B cell (primary cell): ENCODE measurements at regions not wholly inside any gene's neighbourhood (a gene's known extent, or its start where the extent isn't known, plus 50 kb on each side); places are given as distances from the start of the nearest gene placed in this dataset.

Experiments used
- ATAC-seq: fragments of 200-7000 bp; cut with Tn5 transposase; one replicate; pipeline ENCODE4 v1.10.0; 2021; ENCODE audit warnings: low read depth, mild to moderate bottlenecking, moderate number of reproducible peaks, moderate library complexity
- CTCF ChIA-PET: fragments of 350-600 bp; sonication (Branson Sonifier 250); formaldehyde crosslinking; loops from one replicate; lab custom pipeline; 2021; ENCODE audit warnings: antibody characterized with exemption, inconsistent platforms; lab: Charles Lee
- POLR2A ChIA-PET: fragments of 350-600 bp; sonication (Branson Sonifier 250); formaldehyde crosslinking; loops from one replicate; lab custom pipeline; 2021; ENCODE audit warnings: antibody characterized with exemption; lab: Charles Lee
- DNase-seq: peaks from one replicate; pipeline ENCODE4 v3.0.0; 2013
- H2AFZ ChIP-seq: 2 replicates; pipeline ENCODE4 v1.6.1; 2012; ENCODE audit warnings: mild to moderate bottlenecking, low read depth, low read length; ENCODE audit not compliant: insufficient read depth, poor library complexity, severe bottlenecking
- H3K27ac ChIP-seq, 2 donors: 1 replicate in 1 of 2; 2 replicates in 1 of 2; pipeline ENCODE4 v1.5.1; 2012 to 2013; ENCODE audit warnings: low read length in 2 of 2, mild to moderate bottlenecking in 2 of 2, moderate library complexity in 1 of 2
- H3K27me3 ChIP-seq, 4 experiments: fragments of 200-600 bp in 1 of 4; sonication (generic) in 1 of 4; replicated peaks in 1 of 4; 1 replicate in 2 of 4; 2 replicates in 2 of 4; pipeline versions ENCODE4 v1.6.1 to v1.7.0; 2013 to 2016; ENCODE audit warnings: low read length in 3 of 4, mild to moderate bottlenecking in 2 of 4, mixed read lengths in 1 of 4, moderate library complexity in 1 of 4; ENCODE audit not compliant: insufficient read depth in 4 of 4, control insufficient read depth in 3 of 4; ENCODE audit errors: control extremely low read depth in 1 of 4
- H3K36me3 ChIP-seq, 2 experiments: replicated peaks in 1 of 2; 1 replicate in 1 of 2; 2 replicates in 1 of 2; pipeline versions ENCODE4 v1.6.1 to v1.7.1; 2013; ENCODE audit warnings: low read length in 1 of 2; ENCODE audit not compliant: insufficient read depth in 2 of 2, control insufficient read depth in 1 of 2; ENCODE audit errors: control extremely low read depth in 1 of 2, extremely low read depth in 1 of 2
- H3K4me1 ChIP-seq, 2 donors: fragments of 200-600 bp in 1 of 2; sonication (generic) in 1 of 2; 1 replicate in 1 of 2; 2 replicates in 1 of 2; pipeline versions ENCODE4 v1.5.1 to v1.6.1; 2013 to 2017; ENCODE audit warnings: low read length in 2 of 2; ENCODE audit not compliant: control insufficient read depth in 2 of 2, insufficient read depth in 2 of 2
- H3K4me2 ChIP-seq: replicated peaks from 2 replicates; pipeline ENCODE3; 2012; ENCODE audit warnings: mild to moderate bottlenecking, low read depth, low read length; ENCODE audit not compliant: poor library complexity, severe bottlenecking
- H3K4me3 ChIP-seq, 5 experiments: fragments of 200-600 bp in 1 of 5; sonication (generic) in 1 of 5; 1 replicate in 3 of 5; 2 replicates in 2 of 5; pipeline versions ENCODE4 v1.5.1 to v1.7.0; 2011 to 2016; ENCODE audit warnings: low read length in 4 of 5, mild to moderate bottlenecking in 4 of 5, low read depth in 2 of 5, control low read depth in 1 of 5, moderate library complexity in 1 of 5; ENCODE audit not compliant: insufficient read depth in 1 of 5; ENCODE audit errors: control extremely low read depth in 1 of 5, extremely low read depth in 1 of 5
- H3K79me2 ChIP-seq: fragments of 200-600 bp; sonication (generic); one replicate; pipeline ENCODE4 v1.6.0; 2016; ENCODE audit warnings: low read length; ENCODE audit not compliant: control insufficient read depth, insufficient read depth
- H3K9ac ChIP-seq: fragments of 200-600 bp; sonication (generic); 2 replicates; pipeline ENCODE4 v1.6.1; 2017; ENCODE audit warnings: mild to moderate bottlenecking, low read length, moderate library complexity
- H3K9me3 ChIP-seq, 3 donors: one replicate each; pipeline versions ENCODE4 v1.6.1 to v1.7.1; 2013; ENCODE audit warnings: low read length in 2 of 3; ENCODE audit not compliant: control insufficient read depth in 2 of 3, insufficient read depth in 1 of 3; ENCODE audit errors: control extremely low read depth in 1 of 3
- H4K20me1 ChIP-seq: 2 replicates; pipeline ENCODE4 v1.6.0; 2012; ENCODE audit warnings: mild to moderate bottlenecking, low read length; ENCODE audit not compliant: insufficient read depth, control insufficient read depth, poor library complexity, severe bottlenecking
- H3K27ac Mint-ChIP-seq: one replicate; pipeline ENCODE4 v1.8.0; 2021; ENCODE audit warnings: mixed read lengths
- H3K27me3 Mint-ChIP-seq: one replicate; pipeline ENCODE4 v1.8.0; 2021; ENCODE audit warnings: mixed read lengths
- H3K4me1 Mint-ChIP-seq: one replicate; pipeline ENCODE4 v1.8.0; 2021; ENCODE audit warnings: mixed read lengths
- H3K4me3 Mint-ChIP-seq: one replicate; pipeline ENCODE4 v1.8.0; 2021; ENCODE audit warnings: mixed read lengths
- H3K9me3 Mint-ChIP-seq: one replicate; pipeline ENCODE4 v1.8.0; 2022; ENCODE audit warnings: mixed read lengths; ENCODE audit not compliant: insufficient read depth
- EZH2 ChIP-seq: IDR thresholded peaks from 2 replicates; pipeline ENCODE4 v1.6.1; 2012; ENCODE audit warnings: borderline replicate concordance, low read depth, mild to moderate bottlenecking, moderate library complexity, low read length; ENCODE audit not compliant: insufficient read depth, poor library complexity, severe bottlenecking
- WGBS: methylation state at CpG from one replicate; pipeline ENCODE4 v1.1.5; 2013; ENCODE audit warnings: missing lambda C conversion rate; ENCODE audit not compliant: insufficient coverage; 5-methylcytosine and 5-hydroxymethylcytosine counted together
- intact Hi-C: fragments of 100-400 bp; cut with micrococcal nuclease; formaldehyde crosslinking; loops from one replicate; pipeline ENCODE4 v1.10.0; 2022
- TF ChIP-seq, protein P1 (sequence below): fragments of 200-600 bp; IDR thresholded peaks from one replicate; pipeline ENCODE4 v1.8.0; 2022; ENCODE audit warnings: antibody characterized with exemption, mild to moderate bottlenecking

DNA sequence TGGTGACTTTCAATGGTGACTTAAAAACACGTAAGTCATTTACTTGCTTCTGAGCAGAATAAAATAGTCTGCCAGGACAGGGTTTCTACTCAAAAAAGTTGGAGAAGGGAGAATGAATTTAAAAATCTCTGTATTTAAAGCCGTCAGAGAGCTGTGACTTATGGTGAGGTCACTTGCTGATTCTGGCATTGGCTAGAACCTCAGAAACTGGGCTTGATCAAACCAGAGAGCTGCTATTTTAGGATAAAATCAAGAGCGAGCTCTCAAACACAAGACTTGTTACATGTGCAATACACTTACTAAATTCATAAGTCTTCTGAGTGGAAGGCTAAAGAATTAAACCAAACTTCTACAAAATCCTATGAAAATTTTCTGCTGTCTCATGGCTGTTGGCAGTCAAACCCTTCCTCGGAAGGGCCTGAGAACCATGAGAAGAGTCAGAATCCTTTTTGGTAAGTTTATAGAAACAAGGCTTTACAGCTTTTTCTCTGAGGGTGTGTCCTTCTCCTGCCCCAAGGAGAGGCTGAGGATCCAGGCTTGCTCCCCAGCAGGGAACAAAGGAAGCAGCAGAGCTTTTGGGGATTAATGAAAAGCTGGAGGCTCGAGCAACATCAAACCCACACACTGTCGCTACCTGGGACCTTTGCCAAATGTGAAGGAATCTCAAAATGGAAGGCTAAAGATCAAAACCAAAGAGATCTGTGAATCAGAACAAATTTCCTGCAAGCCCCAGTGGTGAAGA is 816.4 kb downstream of the SOCS6 start:
- 100% methylated on average over 1 of the region's 6 CpGs for WGBS
- Mint-ChIP-seq H3K27me3 (no peaks in the 10 kb centered on the region), H3K4me3 (no peak overlapping the region), H3K9me3 (no peaks in the 10 kb centered on the region), H3K4me1 (no peaks in the 10 kb centered on the region), H3K27ac (no peak overlapping the region)
- H3K79me2 ChIP-seq = no peaks in the 10 kb centered on the region
- H3K27ac ChIP-seq = no peak overlapping the region
- no peak for ATAC-seq
- POLR2A ChIA-PET = no interaction called here
- DNase-seq = no peak
- H3K4me2 ChIP-seq = no peak overlapping the region
- CTCF ChIA-PET = no interaction called here
- no peaks in the 10 kb centered on the region for H3K4me1 ChIP-seq
- H3K9me3 ChIP-seq = no peaks in the 10 kb centered on the region
- no peaks in the 10 kb centered on the region for H3K36me3 ChIP-seq
- H4K20me1 ChIP-seq = no peaks in the 10 kb centered on the region
- no peak for TF ChIP-seq EZH2
- TF ChIP-seq, protein P1, sequence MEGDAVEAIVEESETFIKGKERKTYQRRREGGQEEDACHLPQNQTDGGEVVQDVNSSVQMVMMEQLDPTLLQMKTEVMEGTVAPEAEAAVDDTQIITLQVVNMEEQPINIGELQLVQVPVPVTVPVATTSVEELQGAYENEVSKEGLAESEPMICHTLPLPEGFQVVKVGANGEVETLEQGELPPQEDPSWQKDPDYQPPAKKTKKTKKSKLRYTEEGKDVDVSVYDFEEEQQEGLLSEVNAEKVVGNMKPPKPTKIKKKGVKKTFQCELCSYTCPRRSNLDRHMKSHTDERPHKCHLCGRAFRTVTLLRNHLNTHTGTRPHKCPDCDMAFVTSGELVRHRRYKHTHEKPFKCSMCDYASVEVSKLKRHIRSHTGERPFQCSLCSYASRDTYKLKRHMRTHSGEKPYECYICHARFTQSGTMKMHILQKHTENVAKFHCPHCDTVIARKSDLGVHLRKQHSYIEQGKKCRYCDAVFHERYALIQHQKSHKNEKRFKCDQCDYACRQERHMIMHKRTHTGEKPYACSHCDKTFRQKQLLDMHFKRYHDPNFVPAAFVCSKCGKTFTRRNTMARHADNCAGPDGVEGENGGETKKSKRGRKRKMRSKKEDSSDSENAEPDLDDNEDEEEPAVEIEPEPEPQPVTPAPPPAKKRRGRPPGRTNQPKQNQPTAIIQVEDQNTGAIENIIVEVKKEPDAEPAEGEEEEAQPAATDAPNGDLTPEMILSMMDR = no peak
- H3K9ac ChIP-seq = no peak overlapping the region
- intact Hi-C loops = no loop called here
- no peak overlapping the region for H3K4me3 ChIP-seq
- H2AFZ ChIP-seq = no peak overlapping the region
- H3K27me3 ChIP-seq = no peaks in the 10 kb centered on the region

DNA sequence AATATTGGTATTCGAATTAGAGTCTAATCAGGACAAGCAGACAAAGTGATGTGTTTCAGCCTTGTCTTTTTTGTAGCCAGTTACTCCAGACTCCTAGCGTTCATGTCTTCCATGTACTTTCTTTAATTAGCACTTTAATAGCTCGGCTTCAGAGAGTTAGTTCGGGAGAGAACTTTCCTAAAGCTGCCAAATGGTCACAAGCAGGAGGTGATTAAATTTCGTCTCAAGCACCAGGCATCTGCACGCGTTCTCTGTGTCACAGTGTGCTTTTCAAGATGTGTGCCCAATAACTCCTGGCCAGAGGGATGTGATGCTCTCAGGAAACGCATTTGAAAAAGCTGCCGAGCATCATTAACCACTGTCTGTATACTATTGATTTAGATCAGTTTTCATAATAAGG is 790.8 kb downstream of the SOCS6 start:
- intact Hi-C loops = no loop called here
- H3K4me3 ChIP-seq = no peak overlapping the region
- ChIA-PET CTCF (no interaction called here), POLR2A (no interaction called here)
- H3K4me2 ChIP-seq = no peak overlapping the region
- no peak overlapping the region for H2AFZ ChIP-seq
- TF ChIP-seq EZH2 = no peak
- TF ChIP-seq, protein P1 = no peak
- Mint-ChIP-seq H3K27me3 (no peaks in the 10 kb centered on the region), H3K9me3 (no peaks in the 10 kb centered on the region), H3K4me1 (no peaks in the 10 kb centered on the region), H3K4me3 (no peak overlapping the region), H3K27ac (no peak overlapping the region)
- H3K9ac ChIP-seq = no peak overlapping the region
- H3K9me3 ChIP-seq = no peaks in the 10 kb centered on the region
- H3K4me1 ChIP-seq = no peaks in the 10 kb centered on the region
- ATAC-seq (no peak), DNase-seq (no peak)
- WGBS = 66% methylated on average over 7 of the region's 9 CpGs
- no peaks in the 10 kb centered on the region for H3K36me3 ChIP-seq
- no peaks in the 10 kb centered on the region for H3K79me2 ChIP-seq
- no peak overlapping the region for H3K27ac ChIP-seq
- no peaks in the 10 kb centered on the region for H4K20me1 ChIP-seq
- H3K27me3 ChIP-seq = no peaks in the 10 kb centered on the region
